Endodermal cell (in vitro differentiated cells): ENCODE measurements at regions not wholly inside any gene's neighbourhood (a gene's known extent, or its start where the extent isn't known, plus 50 kb on each side); places are given as distances from the start of the nearest gene placed in this dataset.

Experiments
- DNase-seq: peaks from one replicate; pipeline ENCODE4 v3.0.0-alpha.2; 2017
- H3K27ac ChIP-seq: 2 replicates; pipeline ENCODE4 v1.5.1; 2013; ENCODE audit warnings: mild to moderate bottlenecking, low read depth, low read length, moderate library complexity
- H3K27me3 ChIP-seq: 2 replicates; pipeline ENCODE4 v1.6.1; 2013; ENCODE audit warnings: mild to moderate bottlenecking, low read length, moderate library complexity; ENCODE audit not compliant: insufficient read depth, control insufficient read depth, poor library complexity, severe bottlenecking
- H3K36me3 ChIP-seq: 2 replicates; pipeline ENCODE4 v1.7.0; 2013; ENCODE audit warnings: mild to moderate bottlenecking, low read length, moderate library complexity; ENCODE audit not compliant: control insufficient read depth, insufficient read depth
- H3K4me1 ChIP-seq: one replicate; pipeline ENCODE4 v1.7.0; 2013; ENCODE audit warnings: low read length; ENCODE audit not compliant: control insufficient read depth, insufficient read depth
- H3K4me3 ChIP-seq: 2 replicates; pipeline ENCODE4 v1.5.1; 2013; ENCODE audit warnings: mild to moderate bottlenecking, low read length, moderate library complexity
- H3K9ac ChIP-seq: 2 replicates; pipeline ENCODE4 v1.6.1; 2013; ENCODE audit warnings: mild to moderate bottlenecking, low read length, moderate library complexity; ENCODE audit not compliant: poor library complexity, severe bottlenecking; ENCODE audit errors: extremely low read depth
- H3K9me3 ChIP-seq: 2 replicates; pipeline ENCODE4 v1.6.1; 2013; ENCODE audit warnings: mild to moderate bottlenecking, low read length, moderate library complexity; ENCODE audit not compliant: control insufficient read depth
- H3K27ac Mint-ChIP-seq: 2 replicates; pipeline ENCODE4 v1.8.0; 2020; ENCODE audit warnings: mixed read lengths
- H3K27me3 Mint-ChIP-seq: 2 replicates; pipeline ENCODE4 v1.8.0; 2021; ENCODE audit warnings: mild to moderate bottlenecking, mixed read lengths; ENCODE audit not compliant: insufficient read depth
- H3K36me3 Mint-ChIP-seq: 2 replicates; pipeline ENCODE4 v1.8.0; 2020; ENCODE audit warnings: low read depth, mixed read lengths
- H3K4me1 Mint-ChIP-seq: 2 replicates; pipeline ENCODE4 v1.8.0; 2020; ENCODE audit warnings: mixed read lengths
- H3K4me3 Mint-ChIP-seq: 2 replicates; pipeline ENCODE4 v1.8.0; 2020; ENCODE audit warnings: mild to moderate bottlenecking, moderate library complexity, mixed read lengths
- H3K9me3 Mint-ChIP-seq: 2 replicates; pipeline ENCODE4 v1.8.0; 2020; ENCODE audit warnings: mild to moderate bottlenecking, mixed read lengths
- CTCF ChIP-seq: fragments of 200-600 bp; sonication (generic); conservative IDR thresholded peaks from 2 replicates; pipeline ENCODE4 v1.5.0; 2021; ENCODE audit warnings: antibody characterized with exemption, mild to moderate bottlenecking
- WGBS, 2 experiments: methylation state at CpG; one replicate each; pipeline versions ENCODE4 v1.1.5 to v1.1.7; 2013; ENCODE audit warnings: missing lambda C conversion rate in 2 of 2, mixed read lengths in 1 of 2; ENCODE audit not compliant: insufficient coverage in 1 of 2, insufficient read length in 1 of 2; 5-methylcytosine and 5-hydroxymethylcytosine counted together

GRCh38 chr15:77824361-77825251 is 191.9 kb upstream of the LINGO1 start:
- H3K27me3 Mint-ChIP-seq = peaks cover 33% of the 10 kb centered on the region
- H3K4me3 Mint-ChIP-seq = no peak overlapping the region
- no peaks in the 10 kb centered on the region for H3K36me3 Mint-ChIP-seq

GRCh38 chr15:77823736-77824135 is 191.0 kb upstream of the LINGO1 start:
- Histone ChIP-seq H3K9me3 (no peaks in the 10 kb centered on the region), H3K27ac (no peak overlapping the region), H3K27me3 (peaks cover 43% of the 10 kb centered on the region), H3K9ac (no peak overlapping the region), H3K36me3 (no peaks in the 10 kb centered on the region), H3K4me3 (no peak overlapping the region), H3K4me1 (no peaks in the 10 kb centered on the region)
- H3K36me3 Mint-ChIP-seq = no peaks in the 10 kb centered on the region
- H3K27me3 Mint-ChIP-seq = peaks cover 36% of the 10 kb centered on the region
- H3K9me3 Mint-ChIP-seq = no peaks in the 10 kb centered on the region
- H3K4me3 Mint-ChIP-seq = no peak overlapping the region
- no peak for TF ChIP-seq CTCF
- no peak for DNase-seq
- no peak overlapping the region for H3K27ac Mint-ChIP-seq
- WGBS, 2 experiments = 78 to 100% methylated on average over 3 to 4 of the region's 4 CpGs
- H3K4me1 Mint-ChIP-seq = no peaks in the 10 kb centered on the region

More at GRCh38 chr15:77824361-77825251, 191.9 kb upstream of the LINGO1 start:
- H3K9me3 ChIP-seq = no peaks in the 10 kb centered on the region
- DNase-seq = no peak
- H3K4me3 ChIP-seq = no peak overlapping the region
- no peak overlapping the region for H3K9ac ChIP-seq
- 86 to 91% methylated on average over 11 to 13 of the region's 13 CpGs for WGBS, 2 experiments
- Mint-ChIP-seq H3K9me3 (no peaks in the 10 kb centered on the region), H3K27ac (no peak overlapping the region), H3K4me1 (no peaks in the 10 kb centered on the region)
- no peak overlapping the region for H3K27ac ChIP-seq
- no peak for TF ChIP-seq CTCF
- no peaks in the 10 kb centered on the region for H3K36me3 ChIP-seq
- H3K4me1 ChIP-seq = no peaks in the 10 kb centered on the region
- peaks cover 36% of the 10 kb centered on the region for H3K27me3 ChIP-seq

GRCh38 chr15:77822631-77823230 is 190.0 kb upstream of the LINGO1 start:
- Mint-ChIP-seq H3K4me3 (no peak overlapping the region), H3K27ac (no peak overlapping the region), H3K36me3 (no peaks in the 10 kb centered on the region), H3K4me1 (peaks cover 1% of the 10 kb centered on the region), H3K27me3 (peaks cover 45% of the 10 kb centered on the region), H3K9me3 (no peaks in the 10 kb centered on the region)
- DNase-seq = no peak
- Histone ChIP-seq H3K9me3 (no peaks in the 10 kb centered on the region), H3K27ac (no peak overlapping the region), H3K4me1 (no peaks in the 10 kb centered on the region), H3K9ac (no peak overlapping the region), H3K4me3 (no peak overlapping the region), H3K36me3 (no peaks in the 10 kb centered on the region), H3K27me3 (peaks cover 53% of the 10 kb centered on the region)
- TF ChIP-seq CTCF = no peak
- WGBS, 2 experiments = 83 to 85% methylated on average over 7 of the region's 7 CpGs
